Thyroid gland (tissue), 4 donors: ENCODE measurements at regions not wholly inside any gene's neighbourhood (a gene's known extent, or its start where the extent isn't known, plus 50 kb on each side); places are given as distances from the start of the nearest gene placed in this dataset.
"Not testable (repeated sequence)": the region's sequence is repeated elsewhere in the genome, so short reads cannot be mapped to it uniquely, and the experiment has no call there.

Source experiments
- DNase-seq, 2 donors: peaks; one replicate each; pipeline ENCODE4 v3.0.0-alpha.2; 2019
- H3K27ac ChIP-seq, 3 donors: fragments of 200-600 bp; sonication (generic); 1 replicate in 2 of 3; 2 replicates in 1 of 3; pipeline ENCODE4 v1.5.1; 2016 to 2019; ENCODE audit warnings: mild to moderate bottlenecking in 1 of 3, moderate library complexity in 1 of 3
- H3K27me3 ChIP-seq: fragments of 200-600 bp; sonication (generic); one replicate; pipeline ENCODE4 v1.5.1; 2019
- H3K36me3 ChIP-seq, 2 donors: fragments of 200-600 bp; sonication (generic); one replicate each; pipeline ENCODE4 v1.5.1; 2016 to 2019
- H3K4me1 ChIP-seq, 2 donors: fragments of 200-600 bp; sonication (generic); one replicate each; pipeline ENCODE4 v1.5.1; 2017 to 2019
- H3K4me3 ChIP-seq, 3 donors: fragments of 200-600 bp; sonication (generic); replicated peaks in 1 of 3; 1 replicate in 2 of 3; 2 replicates in 1 of 3; pipeline ENCODE4 v1.5.1; 2016; ENCODE audit warnings: mild to moderate bottlenecking in 1 of 3
- H3K9me3 ChIP-seq: fragments of 200-600 bp; sonication (generic); one replicate; pipeline ENCODE4 v1.5.1; 2017
- POLR2A ChIP-seq, 2 donors: fragments of 450-650 bp; IDR thresholded peaks; one replicate each; pipeline ENCODE4 v1.6.1; 2017; ENCODE audit warnings: antibody characterized with exemption in 2 of 2, mild to moderate bottlenecking in 2 of 2, moderate library complexity in 1 of 2
- WGBS, 2 donors: methylation state at CpG; one replicate each; pipeline ENCODE4 v1.1.5; 2017; 5-methylcytosine and 5-hydroxymethylcytosine counted together
- intact Hi-C: fragments of 100-400 bp; cut with DNase I; formaldehyde crosslinking; loops from one replicate; pipeline ENCODE4 v1.15.1; 2023
- TF ChIP-seq, protein P1 (sequence below), 6 experiments: fragments of 200-600 bp in 3 of 6; fragments of 450-650 bp in 3 of 6; sonication (generic) in 3 of 6; IDR thresholded peaks; one replicate each; pipeline ENCODE4 v1.5.1; 2016 to 2019; ENCODE audit warnings: antibody characterized with exemption in 6 of 6, mild to moderate bottlenecking in 2 of 6, inconsistent platforms in 1 of 6, moderate library complexity in 1 of 6

DNA sequence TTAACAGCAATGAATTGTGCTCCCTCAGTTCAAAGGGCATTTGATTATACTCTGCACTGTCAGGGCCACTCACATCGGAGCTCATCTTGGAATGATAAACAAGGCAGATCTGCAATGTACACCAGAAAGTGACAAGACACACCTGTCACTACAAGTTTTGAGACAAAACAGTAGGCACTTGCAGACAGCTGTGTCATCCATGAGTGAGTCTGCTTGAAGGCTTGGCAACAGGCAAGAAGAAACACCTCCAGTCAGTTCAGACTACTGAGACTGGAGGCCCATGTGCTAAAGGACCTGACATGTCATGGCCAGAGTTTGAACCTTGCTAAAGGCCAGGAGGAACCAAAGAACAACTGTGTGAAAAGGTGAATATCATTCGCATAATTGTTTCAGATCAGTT, 354.5 kb downstream of the CEP170 start:
- 81 to 90% methylated on average over 2 of the region's 2 CpGs for WGBS, 2 donors
- H3K9me3 ChIP-seq, H3K27ac ChIP-seq, H3K4me3 ChIP-seq, H3K36me3 ChIP-seq, intact Hi-C loops, H3K4me1 ChIP-seq, H3K27me3 ChIP-seq, DNase-seq: not testable (repeated sequence)

DNA sequence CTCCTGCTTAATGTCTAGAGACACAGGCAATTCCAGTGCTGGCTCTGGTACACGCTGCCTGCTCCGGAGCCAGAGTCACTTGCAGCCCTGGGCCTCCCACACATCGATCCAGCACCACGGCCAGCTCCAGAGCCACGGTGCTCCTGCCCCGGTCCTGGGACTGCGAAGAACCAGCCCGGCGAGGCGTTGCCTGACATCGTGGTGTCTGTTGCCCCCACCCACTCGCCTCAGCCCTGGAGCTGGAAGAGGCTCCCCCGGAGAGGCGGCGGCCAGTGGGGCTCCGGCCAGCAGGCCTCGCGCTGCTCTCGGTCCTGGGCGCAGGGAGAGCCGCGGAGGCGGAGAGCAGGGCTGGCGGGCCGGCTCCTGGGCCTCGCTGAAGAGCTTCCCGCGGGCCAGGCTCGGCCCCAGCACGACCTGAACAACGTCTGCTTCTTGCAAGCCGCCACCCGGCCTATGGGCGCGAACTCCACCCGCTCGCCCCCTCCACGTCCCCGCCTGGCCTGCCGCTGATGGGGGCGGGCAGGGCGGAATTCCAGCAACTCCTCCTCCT, 364.8 kb downstream of the CEP170 start:
- Histone ChIP-seq H3K4me3 (no peak overlapping the region), H3K27ac (no peak overlapping the region), H3K27me3 (no peaks in the 10 kb centered on the region), H3K36me3 (no peaks in the 10 kb centered on the region), H3K4me1 (no peaks in the 10 kb centered on the region), H3K9me3 (no peaks in the 10 kb centered on the region)
- DNase-seq = no peak
- intact Hi-C loops = no loop called here
- TF ChIP-seq, protein P1, sequence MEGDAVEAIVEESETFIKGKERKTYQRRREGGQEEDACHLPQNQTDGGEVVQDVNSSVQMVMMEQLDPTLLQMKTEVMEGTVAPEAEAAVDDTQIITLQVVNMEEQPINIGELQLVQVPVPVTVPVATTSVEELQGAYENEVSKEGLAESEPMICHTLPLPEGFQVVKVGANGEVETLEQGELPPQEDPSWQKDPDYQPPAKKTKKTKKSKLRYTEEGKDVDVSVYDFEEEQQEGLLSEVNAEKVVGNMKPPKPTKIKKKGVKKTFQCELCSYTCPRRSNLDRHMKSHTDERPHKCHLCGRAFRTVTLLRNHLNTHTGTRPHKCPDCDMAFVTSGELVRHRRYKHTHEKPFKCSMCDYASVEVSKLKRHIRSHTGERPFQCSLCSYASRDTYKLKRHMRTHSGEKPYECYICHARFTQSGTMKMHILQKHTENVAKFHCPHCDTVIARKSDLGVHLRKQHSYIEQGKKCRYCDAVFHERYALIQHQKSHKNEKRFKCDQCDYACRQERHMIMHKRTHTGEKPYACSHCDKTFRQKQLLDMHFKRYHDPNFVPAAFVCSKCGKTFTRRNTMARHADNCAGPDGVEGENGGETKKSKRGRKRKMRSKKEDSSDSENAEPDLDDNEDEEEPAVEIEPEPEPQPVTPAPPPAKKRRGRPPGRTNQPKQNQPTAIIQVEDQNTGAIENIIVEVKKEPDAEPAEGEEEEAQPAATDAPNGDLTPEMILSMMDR (IDR thresholded peaks at IDR 0.05) = no peak
- TF ChIP-seq POLR2A (IDR thresholded peaks at IDR 0.05) = no peak
- WGBS, 2 donors = 0 to 4% methylated on average over 4 to 24 of the region's 42 CpGs

DNA sequence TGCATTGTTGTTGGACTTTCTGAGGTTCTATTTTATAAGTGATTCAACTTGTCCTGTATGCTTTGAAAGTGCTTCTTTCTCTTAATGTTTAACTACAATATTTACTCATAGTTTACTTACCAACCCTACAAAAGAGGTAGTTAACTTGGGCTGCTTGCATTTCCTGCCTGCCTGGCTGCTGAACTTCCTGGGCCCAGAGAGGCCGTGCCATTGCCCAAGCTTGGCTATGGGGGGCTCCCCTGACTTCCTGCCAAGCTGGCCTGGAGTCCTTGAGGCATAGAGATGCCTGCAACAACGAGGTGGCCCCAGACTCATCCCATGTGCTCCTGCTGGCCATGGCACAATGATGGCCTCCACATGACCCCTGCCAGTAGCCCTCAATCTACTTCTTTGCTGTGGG, 361.6 kb upstream of the PLD5 start:
- no peak overlapping the region for H3K27ac ChIP-seq
- no peaks in the 10 kb centered on the region for H3K27me3 ChIP-seq
- H3K4me3 ChIP-seq = no peak overlapping the region
- TF ChIP-seq, protein P1 (IDR thresholded peaks at IDR 0.05) = no peak
- no peak for TF ChIP-seq POLR2A (IDR thresholded peaks at IDR 0.05)
- H3K9me3 ChIP-seq = no peaks in the 10 kb centered on the region
- H3K36me3 ChIP-seq = no peaks in the 10 kb centered on the region
- no peaks in the 10 kb centered on the region for H3K4me1 ChIP-seq
- intact Hi-C loops = no loop called here
- DNase-seq = no peak
- WGBS, 2 donors = 12% methylated on average over 2 of the region's 2 CpGs

DNA sequence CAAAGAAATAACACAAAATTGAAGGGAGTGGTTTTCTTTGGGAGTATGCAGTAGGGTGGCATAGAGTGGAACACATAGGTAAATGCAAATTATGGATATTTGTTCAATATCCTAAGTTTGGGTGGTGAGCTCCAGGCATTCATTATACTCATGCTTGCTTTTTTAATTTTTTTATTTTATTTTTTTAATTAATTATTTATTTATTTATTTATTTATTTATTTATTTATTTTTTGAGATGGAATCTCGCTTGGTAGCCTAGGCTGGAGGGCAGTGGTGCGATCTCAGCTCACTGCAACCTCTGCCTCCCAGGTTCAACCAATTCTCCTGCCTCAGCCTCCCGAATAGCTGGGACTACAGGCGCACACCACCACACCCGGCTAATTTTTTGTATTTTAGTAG, 355.5 kb upstream of the PLD5 start:
- H3K27ac ChIP-seq, H3K4me1 ChIP-seq, H3K36me3 ChIP-seq, H3K27me3 ChIP-seq, DNase-seq, intact Hi-C loops, H3K9me3 ChIP-seq, H3K4me3 ChIP-seq: not testable (repeated sequence)
- 56 to 77% methylated on average over 5 of the region's 5 CpGs for WGBS, 2 donors

DNA sequence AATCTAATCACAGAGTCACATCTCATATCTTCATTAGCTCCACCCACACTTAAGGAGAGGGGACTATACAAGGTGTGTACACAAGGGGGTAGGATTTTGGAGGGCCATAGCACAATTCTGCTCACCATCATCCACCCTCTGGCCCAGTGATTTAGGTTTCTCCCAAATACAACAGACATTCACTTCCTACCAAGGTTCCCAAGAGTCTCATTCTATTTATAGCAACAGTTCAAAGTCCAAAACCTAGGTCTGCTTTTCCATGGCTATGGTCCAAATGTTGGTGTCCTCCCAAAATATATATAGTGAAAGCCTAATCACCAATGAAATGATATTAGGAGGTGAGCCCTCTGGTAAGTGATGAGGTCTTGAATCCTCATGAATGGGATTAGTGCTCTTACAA, 353.2 kb upstream of the PLD5 start:
- Histone ChIP-seq H3K4me1 (no peaks in the 10 kb centered on the region), H3K4me3 (no peak overlapping the region), H3K27me3 (no peaks in the 10 kb centered on the region), H3K27ac (no peak overlapping the region), H3K9me3 (no peaks in the 10 kb centered on the region), H3K36me3 (no peaks in the 10 kb centered on the region)
- no peak for DNase-seq
- intact Hi-C loops = no loop called here
- TF ChIP-seq, protein P1 (IDR thresholded peaks at IDR 0.05) = no peak
- no peak for TF ChIP-seq POLR2A (IDR thresholded peaks at IDR 0.05)

DNA sequence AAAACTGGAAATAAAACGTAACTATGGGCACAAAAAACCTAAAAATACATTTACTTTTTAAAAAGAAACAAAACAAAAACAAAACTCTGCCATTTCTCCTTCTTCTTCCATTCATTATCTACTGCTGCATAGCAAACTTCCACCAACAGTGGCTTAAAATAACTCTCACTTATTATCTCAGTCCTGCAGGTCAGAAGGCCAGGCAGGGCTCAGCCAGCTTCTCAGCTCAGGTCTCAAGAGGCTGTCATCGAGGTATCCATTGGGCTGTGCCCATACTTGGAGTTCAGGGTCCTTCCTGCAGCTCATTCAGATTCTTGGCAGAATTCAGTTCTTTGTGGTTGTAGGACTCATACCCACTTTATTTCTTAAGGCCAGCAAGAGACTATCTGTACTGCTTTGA, 352.7 kb upstream of the PLD5 start:
- intact Hi-C loops = no loop called here
- Histone ChIP-seq H3K36me3 (no peaks in the 10 kb centered on the region), H3K4me3 (no peak overlapping the region), H3K27me3 (no peaks in the 10 kb centered on the region), H3K27ac (no peak overlapping the region), H3K4me1 (no peaks in the 10 kb centered on the region), H3K9me3 (no peaks in the 10 kb centered on the region)
- WGBS, 2 donors = 19 to 29% methylated on average over 2 of the region's 2 CpGs
- no peak for TF ChIP-seq POLR2A (IDR thresholded peaks at IDR 0.05)
- TF ChIP-seq, protein P1 (IDR thresholded peaks at IDR 0.05) = no peak
- no peak for DNase-seq
